ENCODE measurements at regions not wholly inside any gene's neighbourhood (a gene's known extent, or its start where the extent isn't known, plus 50 kb on each side); places are given as distances from the start of the nearest gene placed in this dataset.

DNA sequence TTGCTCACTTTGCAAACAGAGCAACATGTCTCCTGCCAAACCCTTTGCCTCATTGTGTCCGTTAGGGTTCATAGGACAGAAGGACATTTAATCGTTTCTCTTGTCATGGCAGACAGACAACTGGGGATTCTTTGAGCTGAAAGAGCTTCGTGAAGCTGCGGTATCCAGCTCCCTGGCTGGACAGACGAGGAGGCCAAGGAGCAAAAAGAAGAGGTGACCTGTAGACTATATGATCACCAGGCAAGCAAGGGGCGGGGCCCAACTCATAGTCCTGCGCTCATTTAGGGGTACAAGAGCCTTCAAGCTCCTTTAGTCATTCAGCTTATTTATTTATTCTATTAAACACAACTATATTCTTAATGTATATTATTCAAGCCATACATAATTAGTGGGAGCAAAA is 66.8 kb upstream of the VRK1 start:
- peaks cover 1% of the 10 kb centered on the region for H3K9me3 Mint-ChIP-seq
- H3K36me3 Mint-ChIP-seq (ENCODE audit: low read depth): no peaks in the 10 kb centered on the region
- 92% methylated on average over 5 to 7 of the region's 7 CpGs for WGBS, 2 experiments (ENCODE audit: insufficient coverage in 1 of 2, insufficient read length in 1 of 2)
- H3K27me3 Mint-ChIP-seq (ENCODE audit: insufficient read depth): peaks cover 17% of the 10 kb centered on the region
- Histone ChIP-seq H3K9ac (ENCODE audit: extremely low read depth, low read length, poor library complexity, severe bottlenecking) (no peak overlapping the region), H3K4me1 (ENCODE audit: control insufficient read depth, insufficient read depth, low read length) (no peaks in the 10 kb centered on the region), H3K27ac (ENCODE audit: low read depth, low read length) (no peak overlapping the region), H3K9me3 (ENCODE audit: control insufficient read depth, low read length) (no peaks in the 10 kb centered on the region), H3K27me3 (ENCODE audit: control insufficient read depth, insufficient read depth, low read length, poor library complexity, severe bottlenecking) (peaks cover 15% of the 10 kb centered on the region), H3K36me3 (ENCODE audit: control insufficient read depth, insufficient read depth, low read length) (no peaks in the 10 kb centered on the region), H3K4me3 (ENCODE audit: low read length) (no peak overlapping the region)
- no peak overlapping the region for H3K27ac Mint-ChIP-seq
- no peaks in the 10 kb centered on the region for H3K4me1 Mint-ChIP-seq
- no peak overlapping the region for H3K4me3 Mint-ChIP-seq
- no peak for DNase-seq
- no peak for TF ChIP-seq CTCF (conservative IDR thresholded peaks at IDR 0.05)

- Histone ChIP-seq H3K27me3 (ENCODE audit: control insufficient read depth, insufficient read depth, low read length, poor library complexity, severe bottlenecking) (peaks cover 32% of the 10 kb centered on the region), H3K9me3 (ENCODE audit: control insufficient read depth, low read length) (no peaks in the 10 kb centered on the region), H3K27ac (ENCODE audit: low read depth, low read length) (no peak overlapping the region), H3K36me3 (ENCODE audit: control insufficient read depth, insufficient read depth, low read length) (no peaks in the 10 kb centered on the region), H3K9ac (ENCODE audit: extremely low read depth, low read length, poor library complexity, severe bottlenecking) (no peak overlapping the region), H3K4me1 (ENCODE audit: control insufficient read depth, insufficient read depth, low read length) (no peaks in the 10 kb centered on the region), H3K4me3 (ENCODE audit: low read length) (no peak overlapping the region)
- H3K4me1 Mint-ChIP-seq: peaks cover 8% of the 10 kb centered on the region
- TF ChIP-seq CTCF (conservative IDR thresholded peaks at IDR 0.05): no peak
- no peak for DNase-seq
- H3K9me3 Mint-ChIP-seq: no peaks in the 10 kb centered on the region
- no peaks in the 10 kb centered on the region for H3K36me3 Mint-ChIP-seq (ENCODE audit: low read depth)
- WGBS, 2 experiments (ENCODE audit: insufficient coverage in 1 of 2, insufficient read length in 1 of 2): 92 to 100% methylated on average over 2 to 6 of the region's 7 CpGs
- H3K27ac Mint-ChIP-seq: no peak overlapping the region
- H3K4me3 Mint-ChIP-seq: no peak overlapping the region
- peaks cover 19% of the 10 kb centered on the region for H3K27me3 Mint-ChIP-seq (ENCODE audit: insufficient read depth)
Observed at GRCh38 chr14:96734076-96734622, 63.0 kb upstream of the VRK1 start.

GRCh38 chr14:96735526-96735925 is 61.7 kb upstream of the VRK1 start:
- no peak overlapping the region for H3K27ac Mint-ChIP-seq
- no peaks in the 10 kb centered on the region for H3K9me3 ChIP-seq (ENCODE audit: control insufficient read depth, low read length)
- peaks cover 35% of the 10 kb centered on the region for H3K27me3 ChIP-seq (ENCODE audit: control insufficient read depth, insufficient read depth, low read length, poor library complexity, severe bottlenecking)
- peaks cover 4% of the 10 kb centered on the region for H3K4me1 ChIP-seq (ENCODE audit: control insufficient read depth, insufficient read depth, low read length)
- WGBS, 2 experiments (ENCODE audit: insufficient coverage in 1 of 2, insufficient read length in 1 of 2): 60 to 86% methylated on average over 1 to 5 of the region's 5 CpGs
- H3K27ac ChIP-seq (ENCODE audit: low read depth, low read length): no peak overlapping the region
- no peaks in the 10 kb centered on the region for H3K9me3 Mint-ChIP-seq
- no peaks in the 10 kb centered on the region for H3K36me3 Mint-ChIP-seq (ENCODE audit: low read depth)
- peaks cover 17% of the 10 kb centered on the region for H3K4me1 Mint-ChIP-seq
- no peak overlapping the region for H3K9ac ChIP-seq (ENCODE audit: extremely low read depth, low read length, poor library complexity, severe bottlenecking)
- H3K4me3 Mint-ChIP-seq: no peak overlapping the region
- no peak for DNase-seq
- TF ChIP-seq CTCF (conservative IDR thresholded peaks at IDR 0.05): no peak
- H3K36me3 ChIP-seq (ENCODE audit: control insufficient read depth, insufficient read depth, low read length): no peaks in the 10 kb centered on the region
- no peak overlapping the region for H3K4me3 ChIP-seq (ENCODE audit: low read length)
- peaks cover 24% of the 10 kb centered on the region for H3K27me3 Mint-ChIP-seq (ENCODE audit: insufficient read depth)
